Testis (tissue), 2 donors: ENCODE measurements at regions not wholly inside any gene's neighbourhood (a gene's known extent, or its start where the extent isn't known, plus 50 kb on each side); places are given as distances from the start of the nearest gene placed in this dataset.

Experiments used
- POLR2A ChIP-seq: fragments of 450-650 bp; IDR thresholded peaks from one replicate; pipeline ENCODE4 v1.6.1; 2017; ENCODE audit warnings: antibody characterized with exemption, mild to moderate bottlenecking, moderate library complexity
- TF ChIP-seq, protein P1 (sequence below), 3 experiments: fragments of 450-650 bp in 2 of 3; fragments of 200-600 bp in 1 of 3; sonication (generic) in 1 of 3; IDR thresholded peaks; one replicate each; pipeline ENCODE4 v1.5.1; 2016 to 2019; ENCODE audit warnings: antibody characterized with exemption in 3 of 3, mild to moderate bottlenecking in 2 of 3, moderate library complexity in 1 of 3

DNA sequence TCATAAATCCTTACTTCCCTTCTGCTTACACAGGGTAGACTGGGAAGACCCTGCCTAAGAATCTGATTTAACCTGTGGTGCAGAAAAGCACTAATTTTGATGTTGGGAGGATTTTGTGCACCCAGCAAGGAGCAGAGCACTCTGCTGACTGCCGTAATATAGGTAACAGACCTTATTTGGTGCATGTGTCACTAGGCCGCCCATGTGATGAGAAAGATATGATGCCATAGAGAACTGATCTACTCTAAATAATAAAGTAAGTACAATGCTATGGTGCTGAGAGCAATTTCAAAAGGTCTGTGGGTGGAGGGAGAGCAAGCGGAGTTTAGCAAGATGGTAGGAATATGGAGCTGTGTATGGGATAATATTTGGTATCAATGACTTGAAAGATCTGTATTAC lies 1663.6 kb upstream of the SEL1L start:
- TF ChIP-seq, protein P1, sequence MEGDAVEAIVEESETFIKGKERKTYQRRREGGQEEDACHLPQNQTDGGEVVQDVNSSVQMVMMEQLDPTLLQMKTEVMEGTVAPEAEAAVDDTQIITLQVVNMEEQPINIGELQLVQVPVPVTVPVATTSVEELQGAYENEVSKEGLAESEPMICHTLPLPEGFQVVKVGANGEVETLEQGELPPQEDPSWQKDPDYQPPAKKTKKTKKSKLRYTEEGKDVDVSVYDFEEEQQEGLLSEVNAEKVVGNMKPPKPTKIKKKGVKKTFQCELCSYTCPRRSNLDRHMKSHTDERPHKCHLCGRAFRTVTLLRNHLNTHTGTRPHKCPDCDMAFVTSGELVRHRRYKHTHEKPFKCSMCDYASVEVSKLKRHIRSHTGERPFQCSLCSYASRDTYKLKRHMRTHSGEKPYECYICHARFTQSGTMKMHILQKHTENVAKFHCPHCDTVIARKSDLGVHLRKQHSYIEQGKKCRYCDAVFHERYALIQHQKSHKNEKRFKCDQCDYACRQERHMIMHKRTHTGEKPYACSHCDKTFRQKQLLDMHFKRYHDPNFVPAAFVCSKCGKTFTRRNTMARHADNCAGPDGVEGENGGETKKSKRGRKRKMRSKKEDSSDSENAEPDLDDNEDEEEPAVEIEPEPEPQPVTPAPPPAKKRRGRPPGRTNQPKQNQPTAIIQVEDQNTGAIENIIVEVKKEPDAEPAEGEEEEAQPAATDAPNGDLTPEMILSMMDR (IDR thresholded peaks at IDR 0.05), result no peak
- no peak for TF ChIP-seq POLR2A
